HepG2 (cell line): ENCODE measurements at regions not wholly inside any gene's neighbourhood (a gene's known extent, or its start where the extent isn't known, plus 50 kb on each side); places are given as distances from the start of the nearest gene placed in this dataset.

Experiments used
- ATAC-seq: fragments of 200-7000 bp; cut with Tn5 transposase; 3 replicates; pipeline ENCODE4 v1.9.1; 2020; ENCODE audit warnings: mild to moderate bottlenecking, moderate library complexity
- BruUV-seq: library from RNA; stranded (reverse); fragments of 400-500 nt; replicated peaks from 2 replicates; lab custom pipeline; 2021; lab: Mats Ljungman, UMichigan
- CTCF ChIA-PET: fragments of 300-600 bp; formaldehyde crosslinking; extraction: SDS; loops from one replicate; lab custom pipeline; 2021; ENCODE audit warnings: low total read pairs, inconsistent platforms, low intra/inter-chr PET ratio; lab: Yijun Ruan, JAX
- POLR2A ChIA-PET: fragments of 350-600 bp; sonication (Branson Sonifier 250); formaldehyde crosslinking; loops from one replicate; lab custom pipeline; 2020; ENCODE audit warnings: antibody characterized with exemption, inconsistent platforms; lab: Yijun Ruan, JAX
- DNase-seq: peaks from one replicate; pipeline ENCODE4 v3.0.0-alpha.2; 2015; ENCODE audit warnings: low spot score
- FAIRE-seq: peaks from 3 replicates; lab custom pipeline; 2011; peaks lifted over from hg19 to GRCh38; lab: Jason Lieb, UNC
- H2AFZ ChIP-seq: one replicate; pipeline ENCODE4 v1.6.1; 2011; ENCODE audit warnings: low read length, inconsistent platforms
- H3K27ac ChIP-seq: fragments of 300-600 bp; 3 replicates; pipeline ENCODE4 v1.8.0; 2011; ENCODE audit warnings: mixed run types, mild to moderate bottlenecking, mixed read lengths, low read length, inconsistent platforms; ENCODE audit not compliant: insufficient read depth; ENCODE audit errors: extremely low read length
- H3K27me3 ChIP-seq, 2 experiments: fragments of 200-600 bp in 1 of 2; 2 replicates in 1 of 2; 3 replicates in 1 of 2; pipeline versions ENCODE4 v1.6.0 to v1.8.0; 2011; ENCODE audit warnings: low read length in 2 of 2, mild to moderate bottlenecking in 2 of 2, moderate library complexity in 2 of 2, inconsistent platforms in 1 of 2; ENCODE audit not compliant: insufficient read depth in 2 of 2, control insufficient read depth in 1 of 2
- H3K36me3 ChIP-seq, 2 experiments: fragments of 200-600 bp in 1 of 2; replicated peaks in 1 of 2; 2 replicates in 1 of 2; 3 replicates in 1 of 2; pipeline versions ENCODE4 v1.5.1 to v1.8.0; 2011; ENCODE audit warnings: low read length in 2 of 2, inconsistent platforms in 1 of 2; ENCODE audit not compliant: insufficient read depth in 2 of 2, control insufficient read depth in 1 of 2
- H3K4me1 ChIP-seq: 2 replicates; pipeline ENCODE4 v1.5.1; 2012; ENCODE audit warnings: low read length, inconsistent platforms; ENCODE audit not compliant: insufficient read depth
- H3K4me2 ChIP-seq: 2 replicates; pipeline ENCODE4 v1.6.0; 2011; ENCODE audit warnings: low read depth, low read length, inconsistent platforms
- H3K4me3 ChIP-seq, 3 experiments: fragments of 200-600 bp in 1 of 3; sonication (generic), shearing (Covaris generic) in 1 of 3; replicated peaks in 1 of 3; 2 replicates each; pipeline ENCODE4 v1.5.1; 2011 to 2016; ENCODE audit warnings: low read length in 3 of 3, inconsistent platforms in 2 of 3, low read depth in 2 of 3, mild to moderate bottlenecking in 2 of 3, control low read depth in 1 of 3, mixed read lengths in 1 of 3; ENCODE audit not compliant: insufficient read depth in 1 of 3
- H3K79me2 ChIP-seq: one replicate; pipeline ENCODE4 v1.6.1; 2011; ENCODE audit warnings: low read length, inconsistent platforms; ENCODE audit not compliant: insufficient read depth
- H3K9ac ChIP-seq: 2 replicates; pipeline ENCODE4 v1.6.0; 2011; ENCODE audit warnings: mild to moderate bottlenecking, low read depth, low read length, inconsistent platforms; ENCODE audit not compliant: insufficient read depth
- H3K9me3 ChIP-seq: 2 replicates; pipeline ENCODE4 v1.5.1; 2012; ENCODE audit warnings: mild to moderate bottlenecking, low read length
- H4K20me1 ChIP-seq: 2 replicates; pipeline ENCODE4 v1.6.0; 2011; ENCODE audit warnings: inconsistent platforms, mild to moderate bottlenecking, low read length, moderate library complexity; ENCODE audit not compliant: insufficient read depth
- AHDC1 ChIP-seq: sonication (generic); formaldehyde crosslinking; IDR thresholded peaks from 2 replicates; pipeline ENCODE4 v1.5.1; 2020; ENCODE audit warnings: mild to moderate bottlenecking, missing genetic modification reagents, borderline replicate concordance
- HMG20A ChIP-seq: IDR thresholded peaks from 2 replicates; pipeline ENCODE4 v1.6.1; 2016; ENCODE audit warnings: borderline replicate concordance
- ISL2 ChIP-seq: sonication (generic); formaldehyde crosslinking; IDR thresholded peaks from 2 replicates; pipeline ENCODE4 v1.5.0; 2020; ENCODE audit warnings: missing genetic modification reagents
- KDM5B ChIP-seq: sonication (generic); formaldehyde crosslinking; IDR thresholded peaks from 2 replicates; pipeline ENCODE4 v1.4.0; 2020; ENCODE audit warnings: missing genetic modification reagents, mild to moderate bottlenecking, borderline replicate concordance
- KMT2A ChIP-seq: sonication (generic); formaldehyde crosslinking; IDR thresholded peaks from 2 replicates; pipeline ENCODE4 v1.4.0; 2020; ENCODE audit warnings: missing genetic modification reagents
- NAIF1 ChIP-seq: sonication (generic); formaldehyde crosslinking; IDR thresholded peaks from 2 replicates; pipeline ENCODE4 v1.5.0; 2020; ENCODE audit warnings: mild to moderate bottlenecking, missing genetic modification reagents, borderline replicate concordance
- TCF7 ChIP-seq: sonication (generic); IDR thresholded peaks from 2 replicates; pipeline ENCODE4 v1.6.1; 2016; ENCODE audit warnings: antibody characterized with exemption, low read depth
- ZNF280D ChIP-seq: sonication (generic); formaldehyde crosslinking; IDR thresholded peaks from 2 replicates; pipeline ENCODE4 v1.5.1; 2020; ENCODE audit warnings: mild to moderate bottlenecking, missing genetic modification reagents
- ZNF34 ChIP-seq: sonication (generic); formaldehyde crosslinking; IDR thresholded peaks from 2 replicates; pipeline ENCODE4 v1.4.0; 2020; ENCODE audit warnings: mild to moderate bottlenecking, missing genetic modification reagents, borderline replicate concordance
- ZNF354B ChIP-seq: sonication (generic); formaldehyde crosslinking; IDR thresholded peaks from 2 replicates; pipeline ENCODE4 v1.8.0; 2022; ENCODE audit warnings: mild to moderate bottlenecking, missing genetic modification reagents
- ZNF746 ChIP-seq: sonication (generic); formaldehyde crosslinking; IDR thresholded peaks from 2 replicates; pipeline ENCODE4 v1.8.0; 2022; ENCODE audit warnings: mild to moderate bottlenecking, missing genetic modification reagents
- ZNF776 ChIP-seq: sonication (generic); formaldehyde crosslinking; IDR thresholded peaks from 2 replicates; pipeline ENCODE4 v1.4.0; 2020; ENCODE audit warnings: mild to moderate bottlenecking, missing genetic modification reagents
- WGBS: methylation state at CpG from one replicate; pipeline ENCODE4 v1.1.6; 2017; ENCODE audit warnings: low lambda C conversion rate; 5-methylcytosine and 5-hydroxymethylcytosine counted together
- in situ Hi-C: cut with HindIII; loops from 2 replicates; pipeline ENCODE4 v1.10.0; 2017; ENCODE audit warnings: low pct_unique_long_range_greater_than_20kb; ENCODE audit not compliant: extremely low pct_ligation_motif_present
- intact Hi-C: fragments of 100-400 bp; cut with micrococcal nuclease; formaldehyde crosslinking; loops from one replicate; pipeline ENCODE4 v1.10.0; 2022; ENCODE audit not compliant: unreplicated experiment

- Histone ChIP-seq H4K20me1 (no peaks in the 10 kb centered on the region), H3K27me3 (no peaks in the 10 kb centered on the region), H3K79me2 (no peaks in the 10 kb centered on the region), H3K9ac (no peak overlapping the region), H2AFZ (no peak overlapping the region), H3K36me3 (no peaks in the 10 kb centered on the region), H3K4me3 (no peak overlapping the region), H3K4me2 (no peak overlapping the region), H3K27ac (no peak overlapping the region), H3K4me1 (no peaks in the 10 kb centered on the region), H3K9me3 (peaks cover 89% of the 10 kb centered on the region)
- 3% methylated on average over 2 of the region's 2 CpGs for WGBS
- ChIA-PET POLR2A (no interaction called here), CTCF (no interaction called here)
- FAIRE-seq (no peak), DNase-seq (no peak), ATAC-seq (no peak)
- in situ Hi-C loops: no loop called here
- no TSS peak for BruUV-seq
- intact Hi-C loops: no loop called here
- no peak for TF ChIP-seq TCF7
- no peak for TF ChIP-seq ZNF280D (CRISPR knock-in tag)
- no peak for TF ChIP-seq HMG20A (CRISPR knock-in tag)
- TF ChIP-seq ZNF776 (CRISPR knock-in tag): no peak
- TF ChIP-seq NAIF1 (CRISPR knock-in tag): no peak
- TF ChIP-seq KDM5B (CRISPR knock-in tag): no peak
- no peak for TF ChIP-seq ISL2 (CRISPR knock-in tag)
- TF ChIP-seq AHDC1 (CRISPR knock-in tag): no peak
- TF ChIP-seq ZNF354B: no peak
- TF ChIP-seq ZNF746: no peak
- TF ChIP-seq ZNF34 (CRISPR knock-in tag): no peak
- TF ChIP-seq KMT2A (CRISPR knock-in tag): no peak
These were observed 815.9 kb upstream of the CNTNAP5 start for GRCh38 chr2:123209202-123209601.
